ENCODE measurements at regions not wholly inside any gene's neighbourhood (a gene's known extent, or its start where the extent isn't known, plus 50 kb on each side); places are given as distances from the start of the nearest gene placed in this dataset.

GRCh38 chr2:34012715-34013302 lies 413.7 kb upstream of the FAM98A start:
- Mint-ChIP-seq H3K36me3 (no peaks in the 10 kb centered on the region), H3K27me3 (ENCODE audit: insufficient read depth, low read depth) (no peaks in the 10 kb centered on the region), H3K9me3 (peaks cover 16% of the 10 kb centered on the region), H3K27ac (no peak overlapping the region), H3K4me1 (no peaks in the 10 kb centered on the region), H3K4me3 (no peak overlapping the region)
- Histone ChIP-seq H3K27me3 (no peaks in the 10 kb centered on the region), H3K79me2 (ENCODE audit: low read depth) (no peaks in the 10 kb centered on the region), H3K27ac (no peak overlapping the region), H3F3A (ENCODE audit: low read depth) (no peaks in the 10 kb centered on the region), H2AFZ (replicated peaks) (peak overlapping the region; percentile 90), H3K36me3 (no peaks in the 10 kb centered on the region), H3K9ac (no peak overlapping the region), H3K9me3 (ENCODE audit: low read depth) (no peaks in the 10 kb centered on the region), H3K4me2 (no peak overlapping the region), H4K20me1 (ENCODE audit: low read depth) (no peaks in the 10 kb centered on the region), H3K4me1 (peaks cover 12% of the 10 kb centered on the region), H3K4me3 (no peak overlapping the region)
- peak; percentile 87 for DNase-seq (ENCODE audit: low spot score)
- TF ChIP-seq EZH2 (IDR thresholded peaks at IDR 0.05) (no peak), CTCF (IDR thresholded peaks at IDR 0.05) (peak; percentile 98), EZH2phosphoT487 (IDR thresholded peaks at IDR 0.05) (no peak)

GRCh38 chr2:34011684-34012083 lies 412.6 kb upstream of the FAM98A start:
- H2AFZ ChIP-seq (replicated peaks) = no peak overlapping the region
- no peaks in the 10 kb centered on the region for H3K36me3 Mint-ChIP-seq
- no peaks in the 10 kb centered on the region for H3K27me3 Mint-ChIP-seq (ENCODE audit: insufficient read depth, low read depth)
- H3K4me3 ChIP-seq = no peak overlapping the region
- H3K36me3 ChIP-seq = no peaks in the 10 kb centered on the region
- H3K27ac ChIP-seq = no peak overlapping the region
- H3K4me3 Mint-ChIP-seq = no peak overlapping the region
- no peaks in the 10 kb centered on the region for H3K9me3 ChIP-seq (ENCODE audit: low read depth)
- H3F3A ChIP-seq (ENCODE audit: low read depth) = no peaks in the 10 kb centered on the region
- no peak for DNase-seq (ENCODE audit: low spot score)
- no peak overlapping the region for H3K4me2 ChIP-seq
- H3K27ac Mint-ChIP-seq = no peak overlapping the region
- H3K4me1 Mint-ChIP-seq = no peaks in the 10 kb centered on the region
- H3K27me3 ChIP-seq = no peaks in the 10 kb centered on the region
- H3K79me2 ChIP-seq (ENCODE audit: low read depth) = no peaks in the 10 kb centered on the region
- no peak overlapping the region for H3K9ac ChIP-seq
- peaks cover 12% of the 10 kb centered on the region for H3K4me1 ChIP-seq
- H3K9me3 Mint-ChIP-seq = peaks cover 16% of the 10 kb centered on the region
- no peaks in the 10 kb centered on the region for H4K20me1 ChIP-seq (ENCODE audit: low read depth)
- TF ChIP-seq EZH2phosphoT487 (IDR thresholded peaks at IDR 0.05) (no peak), EZH2 (IDR thresholded peaks at IDR 0.05) (no peak), CTCF (IDR thresholded peaks at IDR 0.05) (no peak)

- H3K4me3 Mint-ChIP-seq = no peak overlapping the region
Measured at GRCh38 chr2:34005901-34006300, 406.8 kb upstream of the FAM98A start.

GRCh38 chr2:34004936-34005335 lies 405.8 kb upstream of the FAM98A start:
- Histone ChIP-seq H3K9ac (no peak overlapping the region), H3K4me2 (peak overlapping the region; percentile 30), H3K4me1 (peaks cover 35% of the 10 kb centered on the region), H3F3A (ENCODE audit: low read depth) (peaks cover 27% of the 10 kb centered on the region), H3K27me3 (no peaks in the 10 kb centered on the region), H2AFZ (replicated peaks) (no peak overlapping the region), H3K4me3 (no peak overlapping the region), H3K9me3 (ENCODE audit: low read depth) (no peaks in the 10 kb centered on the region), H3K79me2 (ENCODE audit: low read depth) (no peaks in the 10 kb centered on the region), H3K27ac (peak overlapping the region; percentile 40), H3K36me3 (no peaks in the 10 kb centered on the region), H4K20me1 (ENCODE audit: low read depth) (no peaks in the 10 kb centered on the region)
- Mint-ChIP-seq H3K4me1 (peaks cover 10% of the 10 kb centered on the region), H3K9me3 (peaks cover 2% of the 10 kb centered on the region), H3K27me3 (ENCODE audit: insufficient read depth, low read depth) (no peaks in the 10 kb centered on the region), H3K4me3 (no peak overlapping the region), H3K27ac (no peak overlapping the region), H3K36me3 (no peaks in the 10 kb centered on the region)
- peak; percentile 53 for DNase-seq (ENCODE audit: low spot score)
- no peak for TF ChIP-seq CTCF (IDR thresholded peaks at IDR 0.05)
- TF ChIP-seq EZH2phosphoT487 (IDR thresholded peaks at IDR 0.05) = no peak
- no peak for TF ChIP-seq EZH2 (IDR thresholded peaks at IDR 0.05)

More at GRCh38 chr2:34005901-34006300, 406.8 kb upstream of the FAM98A start:
- Histone ChIP-seq H3K79me2 (ENCODE audit: low read depth) (no peaks in the 10 kb centered on the region), H3K27me3 (no peaks in the 10 kb centered on the region), H3K9ac (no peak overlapping the region), H3K9me3 (ENCODE audit: low read depth) (no peaks in the 10 kb centered on the region), H4K20me1 (ENCODE audit: low read depth) (no peaks in the 10 kb centered on the region), H3K36me3 (no peaks in the 10 kb centered on the region), H3F3A (ENCODE audit: low read depth) (peaks cover 27% of the 10 kb centered on the region), H2AFZ (replicated peaks) (no peak overlapping the region), H3K4me1 (peaks cover 41% of the 10 kb centered on the region), H3K4me2 (peak overlapping the region; percentile 30), H3K27ac (peak overlapping the region; percentile 40), H3K4me3 (no peak overlapping the region)
- Mint-ChIP-seq H3K27ac (no peak overlapping the region), H3K4me1 (peaks cover 10% of the 10 kb centered on the region), H3K27me3 (ENCODE audit: insufficient read depth, low read depth) (no peaks in the 10 kb centered on the region), H3K36me3 (no peaks in the 10 kb centered on the region), H3K9me3 (peaks cover 2% of the 10 kb centered on the region)
- no peak for TF ChIP-seq EZH2 (IDR thresholded peaks at IDR 0.05)
- DNase-seq (ENCODE audit: low spot score) = peak; percentile 71

All from neural progenitor cell (in vitro differentiated cells).